ENCODE measurements at regions not wholly inside any gene's neighbourhood (a gene's known extent, or its start where the extent isn't known, plus 50 kb on each side); places are given as distances from the start of the nearest gene placed in this dataset.
A peak's percentile ranks its signal among the peaks of the same experiment; 100 is the strongest.

- Histone ChIP-seq H2AFZ (ENCODE audit: low read depth, low read length) (no peak overlapping the region), H3K9me2 (ENCODE audit: insufficient read depth, low read length) (no peaks in the 10 kb centered on the region), H3K79me2 (replicated peaks; ENCODE audit: insufficient read depth, low read length) (no peaks in the 10 kb centered on the region), H3K9me3 (ENCODE audit: low read length) (no peaks in the 10 kb centered on the region), H3K36me3 (ENCODE audit: insufficient read depth, low read length) (no peaks in the 10 kb centered on the region), H3K27me3 (ENCODE audit: insufficient read depth, low read depth, low read length) (no peaks in the 10 kb centered on the region), H3K4me2 (ENCODE audit: low read length) (no peak overlapping the region), H3K27ac (ENCODE audit: low read length) (peak overlapping the region; percentile 39), H3F3A (ENCODE audit: insufficient read depth, low read length, poor library complexity, severe bottlenecking) (no peaks in the 10 kb centered on the region), H3K4me3 (ENCODE audit: low read length) (no peak overlapping the region), H3K9ac (ENCODE audit: low read length) (no peak overlapping the region), H4K20me1 (ENCODE audit: insufficient read depth) (no peaks in the 10 kb centered on the region)
- TF ChIP-seq POLR2AphosphoS5 (IDR thresholded peaks at IDR 0.05) = no peak
- TF ChIP-seq REST (IDR thresholded peaks at IDR 0.05; ENCODE audit: borderline replicate concordance) = no peak
- no peak for TF ChIP-seq MXI1 (conservative IDR thresholded peaks at IDR 0.05; ENCODE audit: poor library complexity, severe bottlenecking)
- TF ChIP-seq, protein P1, sequence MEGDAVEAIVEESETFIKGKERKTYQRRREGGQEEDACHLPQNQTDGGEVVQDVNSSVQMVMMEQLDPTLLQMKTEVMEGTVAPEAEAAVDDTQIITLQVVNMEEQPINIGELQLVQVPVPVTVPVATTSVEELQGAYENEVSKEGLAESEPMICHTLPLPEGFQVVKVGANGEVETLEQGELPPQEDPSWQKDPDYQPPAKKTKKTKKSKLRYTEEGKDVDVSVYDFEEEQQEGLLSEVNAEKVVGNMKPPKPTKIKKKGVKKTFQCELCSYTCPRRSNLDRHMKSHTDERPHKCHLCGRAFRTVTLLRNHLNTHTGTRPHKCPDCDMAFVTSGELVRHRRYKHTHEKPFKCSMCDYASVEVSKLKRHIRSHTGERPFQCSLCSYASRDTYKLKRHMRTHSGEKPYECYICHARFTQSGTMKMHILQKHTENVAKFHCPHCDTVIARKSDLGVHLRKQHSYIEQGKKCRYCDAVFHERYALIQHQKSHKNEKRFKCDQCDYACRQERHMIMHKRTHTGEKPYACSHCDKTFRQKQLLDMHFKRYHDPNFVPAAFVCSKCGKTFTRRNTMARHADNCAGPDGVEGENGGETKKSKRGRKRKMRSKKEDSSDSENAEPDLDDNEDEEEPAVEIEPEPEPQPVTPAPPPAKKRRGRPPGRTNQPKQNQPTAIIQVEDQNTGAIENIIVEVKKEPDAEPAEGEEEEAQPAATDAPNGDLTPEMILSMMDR (IDR thresholded peaks at IDR 0.05; ENCODE audit: poor library complexity, severe bottlenecking) = no peak
- TF ChIP-seq TAF1 (IDR thresholded peaks at IDR 0.05; ENCODE audit: low read depth) = no peak
- no peak for TF ChIP-seq EZH2 (IDR thresholded peaks at IDR 0.05; ENCODE audit: borderline replicate concordance, insufficient read depth, low read length, poor library complexity, severe bottlenecking)
- no peak for TF ChIP-seq EP300 (conservative IDR thresholded peaks at IDR 0.05; ENCODE audit: poor library complexity, severe bottlenecking)
- no peak for TF ChIP-seq RAD21 (conservative IDR thresholded peaks at IDR 0.05)
- no peak for TF ChIP-seq SMC3 (conservative IDR thresholded peaks at IDR 0.05; ENCODE audit: poor library complexity)
These were observed 120.1 kb downstream of the LRRN1 start for GRCh38 chr3:3919316-3919715.

DNA sequence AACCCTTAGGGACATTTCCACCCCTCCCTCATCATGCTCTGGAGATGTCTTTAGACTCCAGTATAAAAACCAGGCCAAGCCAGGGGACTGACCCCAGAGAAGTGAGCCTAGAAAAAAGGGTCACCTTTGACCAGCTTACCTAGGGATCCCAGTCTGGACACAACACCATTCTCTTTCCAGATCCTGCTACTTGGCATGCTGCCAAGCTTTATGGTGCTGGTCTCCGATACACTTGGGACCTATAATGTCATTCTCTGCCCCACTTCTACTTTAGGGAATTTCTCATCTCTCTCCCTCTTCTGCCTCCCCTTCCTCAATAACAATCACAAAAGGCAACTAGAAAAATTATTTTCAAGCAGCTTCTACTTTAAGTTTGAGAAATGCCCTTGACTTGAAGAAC, 124.4 kb downstream of the LRRN1 start:
- H3K4me2 ChIP-seq (ENCODE audit: low read length) = no peak overlapping the region
- no peaks in the 10 kb centered on the region for H3K27me3 ChIP-seq (ENCODE audit: insufficient read depth, low read depth, low read length)
- no peak overlapping the region for H3K9ac ChIP-seq (ENCODE audit: low read length)
- no peaks in the 10 kb centered on the region for H3K79me2 ChIP-seq (replicated peaks; ENCODE audit: insufficient read depth, low read length)
- no peak overlapping the region for H2AFZ ChIP-seq (ENCODE audit: low read depth, low read length)
- TF ChIP-seq RAD21 (conservative IDR thresholded peaks at IDR 0.05) = no peak
- no peak for TF ChIP-seq TAF1 (IDR thresholded peaks at IDR 0.05; ENCODE audit: low read depth)
- no peak for TF ChIP-seq POLR2AphosphoS5 (IDR thresholded peaks at IDR 0.05)
- no peaks in the 10 kb centered on the region for H3K36me3 ChIP-seq (ENCODE audit: insufficient read depth, low read length)
- no peaks in the 10 kb centered on the region for H4K20me1 ChIP-seq (ENCODE audit: insufficient read depth)
- H3F3A ChIP-seq (ENCODE audit: insufficient read depth, low read length, poor library complexity, severe bottlenecking) = no peaks in the 10 kb centered on the region
- no peak overlapping the region for H3K27ac ChIP-seq (ENCODE audit: low read length)
- no peak overlapping the region for H3K4me3 ChIP-seq (ENCODE audit: low read length)
- H3K9me2 ChIP-seq (ENCODE audit: insufficient read depth, low read length) = no peaks in the 10 kb centered on the region
- H3K9me3 ChIP-seq (ENCODE audit: low read length) = no peaks in the 10 kb centered on the region

DNA sequence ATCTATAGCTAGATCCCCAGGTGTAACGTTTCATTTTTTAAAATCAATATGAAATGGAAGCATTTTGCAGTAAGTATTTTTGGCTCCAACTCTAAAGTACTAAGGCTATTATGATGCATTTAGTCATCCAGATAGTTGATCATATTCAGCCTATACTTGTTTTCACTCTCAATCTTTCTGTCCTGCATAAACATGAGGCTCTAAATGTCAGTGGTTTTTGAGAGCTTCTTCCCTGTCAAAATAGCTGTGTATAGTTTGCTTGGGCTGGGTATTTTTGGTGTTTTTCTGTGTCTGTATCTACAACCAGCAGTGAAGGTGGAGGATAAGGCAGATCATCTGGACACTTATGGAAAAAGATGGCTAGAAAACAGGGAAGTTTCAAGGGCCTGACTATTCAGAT, 128.0 kb downstream of the LRRN1 start:
- H2AFZ ChIP-seq (ENCODE audit: low read depth, low read length) = no peak overlapping the region
- H3K27me3 ChIP-seq (ENCODE audit: insufficient read depth, low read depth, low read length) = no peaks in the 10 kb centered on the region
- no peak overlapping the region for H3K4me2 ChIP-seq (ENCODE audit: low read length)
- no peaks in the 10 kb centered on the region for H3F3A ChIP-seq (ENCODE audit: insufficient read depth, low read length, poor library complexity, severe bottlenecking)
- no peak for TF ChIP-seq POLR2AphosphoS5 (IDR thresholded peaks at IDR 0.05)
- TF ChIP-seq TAF1 (IDR thresholded peaks at IDR 0.05; ENCODE audit: low read depth) = no peak
- TF ChIP-seq EZH2 (IDR thresholded peaks at IDR 0.05; ENCODE audit: borderline replicate concordance, insufficient read depth, low read length, poor library complexity, severe bottlenecking) = no peak
- no peak for TF ChIP-seq REST (IDR thresholded peaks at IDR 0.05; ENCODE audit: borderline replicate concordance)
- TF ChIP-seq MXI1 (conservative IDR thresholded peaks at IDR 0.05; ENCODE audit: poor library complexity, severe bottlenecking) = no peak
- TF ChIP-seq SMC3 (conservative IDR thresholded peaks at IDR 0.05; ENCODE audit: poor library complexity) = no peak
- TF ChIP-seq RAD21 (conservative IDR thresholded peaks at IDR 0.05) = no peak
- no peak for TF ChIP-seq EP300 (conservative IDR thresholded peaks at IDR 0.05; ENCODE audit: poor library complexity, severe bottlenecking)
- TF ChIP-seq, protein P1 (IDR thresholded peaks at IDR 0.05; ENCODE audit: poor library complexity, severe bottlenecking) = no peak
- no peak overlapping the region for H3K9ac ChIP-seq (ENCODE audit: low read length)
- H3K9me3 ChIP-seq (ENCODE audit: low read length) = no peaks in the 10 kb centered on the region
- H3K79me2 ChIP-seq (replicated peaks; ENCODE audit: insufficient read depth, low read length) = no peaks in the 10 kb centered on the region
- no peaks in the 10 kb centered on the region for H3K9me2 ChIP-seq (ENCODE audit: insufficient read depth, low read length)
- no peaks in the 10 kb centered on the region for H4K20me1 ChIP-seq (ENCODE audit: insufficient read depth)
- H3K4me3 ChIP-seq (ENCODE audit: low read length) = no peak overlapping the region
- no peaks in the 10 kb centered on the region for H3K36me3 ChIP-seq (ENCODE audit: insufficient read depth, low read length)
- no peak overlapping the region for H3K27ac ChIP-seq (ENCODE audit: low read length)

All from neural cell (in vitro differentiated cells).